KMS-11 (cell line): ENCODE measurements at regions not wholly inside any gene's neighbourhood (a gene's known extent, or its start where the extent isn't known, plus 50 kb on each side); places are given as distances from the start of the nearest gene placed in this dataset.
A peak's percentile ranks its signal among the peaks of the same experiment; 100 is the strongest.

ENCODE experiments used
- H2AFZ ChIP-seq: fragments of 200-600 bp; sonication (generic); 2 replicates; pipeline ENCODE4 v1.6.1; 2016; ENCODE audit warnings: antibody characterized with exemption, mixed run types, low read depth
- H3K27ac ChIP-seq: fragments of 200-600 bp; sonication (generic); 2 replicates; pipeline ENCODE4 v1.6.1; 2016; ENCODE audit warnings: mild to moderate bottlenecking, mixed run types
- H3K27me3 ChIP-seq: fragments of 200-600 bp; sonication (generic); 2 replicates; pipeline ENCODE4 v1.6.1; 2017; ENCODE audit warnings: mild to moderate bottlenecking, low read depth, mixed run types, moderate library complexity; ENCODE audit not compliant: insufficient read depth
- H3K36me3 ChIP-seq: fragments of 200-600 bp; sonication (generic); 2 replicates; pipeline ENCODE4 v1.6.1; 2017; ENCODE audit warnings: mild to moderate bottlenecking, mixed run types; ENCODE audit not compliant: insufficient read depth
- H3K4me1 ChIP-seq: fragments of 200-600 bp; sonication (generic); 2 replicates; pipeline ENCODE4 v1.6.1; 2016; ENCODE audit warnings: mild to moderate bottlenecking, low read depth, mixed run types; ENCODE audit not compliant: poor library complexity, severe bottlenecking
- H3K4me2 ChIP-seq: fragments of 200-600 bp; sonication (generic); 2 replicates; pipeline ENCODE4 v1.7.0; 2016; ENCODE audit warnings: mild to moderate bottlenecking, mixed run types
- H3K4me3 ChIP-seq: fragments of 200-600 bp; sonication (generic); IDR thresholded peaks from 2 replicates; pipeline ENCODE4 v1.6.1; 2017; ENCODE audit warnings: low read depth, low read length, mixed read lengths; ENCODE audit not compliant: insufficient read depth
- H3K79me2 ChIP-seq: fragments of 200-600 bp; sonication (generic); 2 replicates; pipeline ENCODE4 v1.6.1; 2016; ENCODE audit warnings: low read depth, mixed run types; ENCODE audit not compliant: insufficient read depth
- H3K9ac ChIP-seq: fragments of 200-600 bp; sonication (generic); 2 replicates; pipeline ENCODE4 v1.6.1; 2016; ENCODE audit warnings: mild to moderate bottlenecking, mixed run types
- H4K20me1 ChIP-seq: fragments of 200-600 bp; sonication (generic); 2 replicates; pipeline ENCODE4 v1.6.1; 2016; ENCODE audit warnings: mild to moderate bottlenecking, mixed run types; ENCODE audit not compliant: insufficient read depth
- CTCF ChIP-seq: fragments of 200-600 bp; sonication (generic); conservative IDR thresholded peaks from 2 replicates; pipeline ENCODE4 v1.6.1; 2017; ENCODE audit warnings: low read depth, mild to moderate bottlenecking, antibody characterized with exemption, low read length, moderate library complexity, mixed read lengths

GRCh38 chr2:206218156-206218555, 56.3 kb upstream of the ZDBF2 start:
- no peak overlapping the region for H3K4me2 ChIP-seq
- peaks cover 15% of the 10 kb centered on the region for H3K4me1 ChIP-seq
- H2AFZ ChIP-seq: no peak overlapping the region
- TF ChIP-seq CTCF: no peak
- H4K20me1 ChIP-seq: no peaks in the 10 kb centered on the region
- no peaks in the 10 kb centered on the region for H3K36me3 ChIP-seq
- no peak overlapping the region for H3K4me3 ChIP-seq
- no peak overlapping the region for H3K27ac ChIP-seq
- H3K27me3 ChIP-seq: no peaks in the 10 kb centered on the region
- no peak overlapping the region for H3K9ac ChIP-seq
- H3K79me2 ChIP-seq: no peaks in the 10 kb centered on the region

- H3K4me3 ChIP-seq: no peak overlapping the region
- H2AFZ ChIP-seq: no peak overlapping the region
- H3K9ac ChIP-seq: no peak overlapping the region
- TF ChIP-seq CTCF: no peak
- peaks cover 23% of the 10 kb centered on the region for H3K4me1 ChIP-seq
- H3K4me2 ChIP-seq: no peak overlapping the region
- no peaks in the 10 kb centered on the region for H3K27me3 ChIP-seq
- H3K36me3 ChIP-seq: no peaks in the 10 kb centered on the region
- no peaks in the 10 kb centered on the region for H3K79me2 ChIP-seq
- peak overlapping the region; percentile 6; the same call in 1 of the 2 replicates for H3K27ac ChIP-seq
- no peaks in the 10 kb centered on the region for H4K20me1 ChIP-seq
These were observed 55.5 kb upstream of the ZDBF2 start for GRCh38 chr2:206218796-206219499.

- H3K4me2 ChIP-seq: no peak overlapping the region
- H3K4me3 ChIP-seq: no peak overlapping the region
- H3K36me3 ChIP-seq: no peaks in the 10 kb centered on the region
- no peak overlapping the region for H3K9ac ChIP-seq
- H3K27ac ChIP-seq: no peak overlapping the region
- H3K4me1 ChIP-seq: peaks cover 33% of the 10 kb centered on the region
- H4K20me1 ChIP-seq: no peaks in the 10 kb centered on the region
- no peak for TF ChIP-seq CTCF
- H3K79me2 ChIP-seq: no peaks in the 10 kb centered on the region
- no peak overlapping the region for H2AFZ ChIP-seq
- H3K27me3 ChIP-seq: no peaks in the 10 kb centered on the region
These were observed 54.5 kb upstream of the ZDBF2 start for GRCh38 chr2:206219957-206220356.

GRCh38 chr2:206220997-206221396, 53.5 kb upstream of the ZDBF2 start:
- Histone ChIP-seq H3K4me2 (no peak overlapping the region), H3K9ac (no peak overlapping the region), H3K27ac (no peak overlapping the region), H3K27me3 (no peaks in the 10 kb centered on the region), H3K79me2 (no peaks in the 10 kb centered on the region), H2AFZ (no peak overlapping the region), H4K20me1 (no peaks in the 10 kb centered on the region), H3K4me3 (no peak overlapping the region), H3K36me3 (no peaks in the 10 kb centered on the region), H3K4me1 (peaks cover 37% of the 10 kb centered on the region)
- no peak for TF ChIP-seq CTCF
